ENCODE measurements at regions not wholly inside any gene's neighbourhood (a gene's known extent, or its start where the extent isn't known, plus 50 kb on each side); places are given as distances from the start of the nearest gene placed in this dataset.
"Not testable (repeated sequence)": the region's sequence is repeated elsewhere in the genome, so short reads cannot be mapped to it uniquely, and the experiment has no call there.

DNA sequence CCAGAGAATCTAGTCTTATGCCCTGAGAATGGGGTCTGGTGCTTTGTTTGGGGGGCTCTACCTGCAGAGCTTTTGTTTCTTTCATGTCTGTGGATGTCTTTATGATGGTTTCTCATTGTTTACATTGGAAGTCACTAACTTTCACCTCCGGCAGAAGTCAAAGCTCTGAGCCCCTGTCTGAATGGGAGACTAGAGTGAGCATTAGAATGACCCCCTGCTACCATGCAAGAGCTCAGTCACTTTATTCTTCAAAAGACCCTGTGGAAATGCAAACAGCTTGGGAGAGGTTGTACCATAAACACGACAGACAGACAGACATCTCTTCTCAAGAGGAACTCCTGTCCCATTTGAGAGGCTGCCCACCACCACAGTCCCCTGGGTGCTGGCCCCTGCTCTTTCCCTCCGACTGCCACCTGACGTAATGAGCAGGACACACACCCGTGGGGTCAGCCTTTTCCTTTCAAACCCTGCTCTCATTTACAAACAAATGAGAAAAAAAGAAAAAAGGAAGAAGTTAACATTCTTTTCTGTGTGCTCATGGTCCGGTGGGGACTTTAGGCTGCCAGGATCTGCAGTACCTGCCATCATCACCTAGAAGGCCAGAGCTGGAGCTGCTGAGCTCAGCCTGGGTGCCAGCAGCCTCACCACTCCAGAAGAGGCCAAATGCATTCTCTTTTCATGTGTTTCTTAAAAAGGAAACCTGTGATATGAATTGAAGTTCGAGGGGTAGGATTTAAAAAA lies 91.6 kb downstream of the FZD1 start:
- TF ChIP-seq ZFX (IDR thresholded peaks at IDR 0.05; ENCODE audit: borderline replicate concordance), result no peak
- no peak for TF ChIP-seq CTCF (IDR thresholded peaks at IDR 0.05)
- no peak overlapping the region for H3K27ac ChIP-seq

GRCh38 chr7:91356915-91357314 lies 92.7 kb downstream of the FZD1 start:
- no peak overlapping the region for H3K27ac ChIP-seq
- TF ChIP-seq ZFX (IDR thresholded peaks at IDR 0.05; ENCODE audit: borderline replicate concordance) (no peak), CTCF (IDR thresholded peaks at IDR 0.05) (no peak)

GRCh38 chr7:91357379-91357778 lies 93.1 kb downstream of the FZD1 start:
- peak overlapping the region; percentile 54 for H3K27ac ChIP-seq
- no peak for TF ChIP-seq CTCF (IDR thresholded peaks at IDR 0.05)
- no peak for TF ChIP-seq ZFX (IDR thresholded peaks at IDR 0.05; ENCODE audit: borderline replicate concordance)

GRCh38 chr7:91357901-91358300 lies 93.7 kb downstream of the FZD1 start:
- H3K27ac ChIP-seq, result peak overlapping the region; percentile 54
- no peak for TF ChIP-seq CTCF (IDR thresholded peaks at IDR 0.05)
- no peak for TF ChIP-seq ZFX (IDR thresholded peaks at IDR 0.05; ENCODE audit: borderline replicate concordance)

GRCh38 chr7:91358303-91358702 lies 94.1 kb downstream of the FZD1 start:
- peak overlapping the region; percentile 54 for H3K27ac ChIP-seq
- TF ChIP-seq CTCF (IDR thresholded peaks at IDR 0.05) (no peak), ZFX (IDR thresholded peaks at IDR 0.05; ENCODE audit: borderline replicate concordance) (no peak)

GRCh38 chr7:91365097-91365496 lies 100.9 kb downstream of the FZD1 start:
- not testable (repeated sequence) for H3K27ac ChIP-seq

- no peak overlapping the region for H3K27ac ChIP-seq
- TF ChIP-seq ZFX (IDR thresholded peaks at IDR 0.05; ENCODE audit: borderline replicate concordance) (no peak), CTCF (IDR thresholded peaks at IDR 0.05) (no peak)
Measured at GRCh38 chr7:91366091-91366490, 101.9 kb downstream of the FZD1 start.

Data from 22Rv1 (cell line).